ENCODE measurements at regions not wholly inside any gene's neighbourhood (a gene's known extent, or its start where the extent isn't known, plus 50 kb on each side); places are given as distances from the start of the nearest gene placed in this dataset.
"Not testable (repeated sequence)": the region's sequence is repeated elsewhere in the genome, so short reads cannot be mapped to it uniquely, and the experiment has no call there.

GRCh38 chr4:158051401-158052235, 121.2 kb downstream of the GASK1B start:
- DNase-seq = no peak

- DNase-seq = no peak
These were observed 121.9 kb downstream of the GASK1B start for GRCh38 chr4:158050942-158051341.

- DNase-seq = no peak
These were observed 126.5 kb downstream of the GASK1B start for GRCh38 chr4:158046345-158046744.

GRCh38 chr4:158043971-158044618, 128.7 kb downstream of the GASK1B start:
- no peak for DNase-seq

GRCh38 chr4:158042591-158043030, 130.2 kb downstream of the GASK1B start:
- DNase-seq = no peak

GRCh38 chr4:158038718-158039117, 134.1 kb downstream of the GASK1B start:
- no peak for DNase-seq

- DNase-seq = no peak
These were observed 135.8 kb downstream of the GASK1B start for GRCh38 chr4:158036998-158037397.

- DNase-seq = no peak
These were observed 137.1 kb downstream of the GASK1B start for GRCh38 chr4:158035662-158036195.

- peak; percentile 87 for DNase-seq
These were observed 139.3 kb downstream of the GASK1B start for GRCh38 chr4:158033416-158034120.

- DNase-seq = no peak
These were observed 140.0 kb downstream of the GASK1B start for GRCh38 chr4:158032733-158033415.

- not testable (repeated sequence) for DNase-seq
These were observed 144.4 kb downstream of the GASK1B start for GRCh38 chr4:158028381-158028780.

- no peak for DNase-seq
These were observed 147.7 kb downstream of the GASK1B start for GRCh38 chr4:158025131-158025530.

GRCh38 chr4:158020734-158021346, 152.0 kb downstream of the GASK1B start:
- DNase-seq = peak; percentile 88

- DNase-seq = peak; percentile 94
These were observed 152.6 kb downstream of the GASK1B start for GRCh38 chr4:158020176-158020575.

GRCh38 chr4:158018831-158019230, 154.0 kb downstream of the GASK1B start:
- DNase-seq = no peak

- peak; percentile 51 for DNase-seq
These were observed 154.5 kb downstream of the GASK1B start for GRCh38 chr4:158018221-158018830.

GRCh38 chr4:158016511-158016910, 156.3 kb downstream of the GASK1B start:
- DNase-seq = no peak

- DNase-seq = no peak
These were observed 157.6 kb downstream of the GASK1B start for GRCh38 chr4:158015241-158015640.

GRCh38 chr4:158013858-158014257, 159.0 kb downstream of the GASK1B start:
- no peak for DNase-seq

- no peak for DNase-seq
These were observed 162.5 kb downstream of the GASK1B start for GRCh38 chr4:158010361-158010760.

- peak; percentile 81 for DNase-seq
These were observed 164.1 kb downstream of the GASK1B start for GRCh38 chr4:158008551-158009218.
